ENCODE measurements at regions not wholly inside any gene's neighbourhood (a gene's known extent, or its start where the extent isn't known, plus 50 kb on each side); places are given as distances from the start of the nearest gene placed in this dataset.

DNA sequence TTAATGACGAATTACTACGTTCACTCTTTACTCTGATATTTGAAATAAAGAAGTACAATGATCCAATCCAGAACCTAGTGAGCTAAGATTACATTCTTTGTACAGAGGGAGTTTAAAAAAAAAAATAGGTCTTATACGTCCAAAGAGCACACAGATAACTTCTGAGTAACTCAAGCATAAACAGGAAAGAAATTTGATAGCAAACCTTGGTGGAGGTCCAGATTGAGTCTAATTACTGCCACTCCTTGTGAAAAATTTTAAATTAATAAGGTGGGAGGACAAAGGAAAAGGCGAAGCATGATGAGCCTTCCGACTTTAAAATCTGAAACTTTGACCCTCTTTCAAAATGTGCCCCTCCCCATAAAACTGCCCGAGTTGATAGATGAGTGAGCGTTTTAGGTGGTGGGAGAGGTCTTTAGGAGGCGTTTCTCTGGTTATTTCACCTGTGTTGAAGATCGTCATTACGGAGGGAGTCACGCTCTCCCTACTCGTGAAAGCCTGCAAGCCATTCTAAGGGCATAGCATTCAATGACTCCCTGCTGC is 127.0 kb upstream of the ROBO2 start:
- TF ChIP-seq, protein P1, sequence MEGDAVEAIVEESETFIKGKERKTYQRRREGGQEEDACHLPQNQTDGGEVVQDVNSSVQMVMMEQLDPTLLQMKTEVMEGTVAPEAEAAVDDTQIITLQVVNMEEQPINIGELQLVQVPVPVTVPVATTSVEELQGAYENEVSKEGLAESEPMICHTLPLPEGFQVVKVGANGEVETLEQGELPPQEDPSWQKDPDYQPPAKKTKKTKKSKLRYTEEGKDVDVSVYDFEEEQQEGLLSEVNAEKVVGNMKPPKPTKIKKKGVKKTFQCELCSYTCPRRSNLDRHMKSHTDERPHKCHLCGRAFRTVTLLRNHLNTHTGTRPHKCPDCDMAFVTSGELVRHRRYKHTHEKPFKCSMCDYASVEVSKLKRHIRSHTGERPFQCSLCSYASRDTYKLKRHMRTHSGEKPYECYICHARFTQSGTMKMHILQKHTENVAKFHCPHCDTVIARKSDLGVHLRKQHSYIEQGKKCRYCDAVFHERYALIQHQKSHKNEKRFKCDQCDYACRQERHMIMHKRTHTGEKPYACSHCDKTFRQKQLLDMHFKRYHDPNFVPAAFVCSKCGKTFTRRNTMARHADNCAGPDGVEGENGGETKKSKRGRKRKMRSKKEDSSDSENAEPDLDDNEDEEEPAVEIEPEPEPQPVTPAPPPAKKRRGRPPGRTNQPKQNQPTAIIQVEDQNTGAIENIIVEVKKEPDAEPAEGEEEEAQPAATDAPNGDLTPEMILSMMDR (IDR thresholded peaks at IDR 0.05), result no peak
- no peak for TF ChIP-seq EZH2 (IDR thresholded peaks at IDR 0.05; ENCODE audit: borderline replicate concordance, insufficient read depth, low read depth, low read length, poor library complexity, severe bottlenecking)
